Stimulated activated CD8-positive, alpha-beta memory T cell treated with anti-CD3 and anti-CD28 coated beads, Interleukin-7, amount 100 ng/mL, for 4 hours (primary cell): ENCODE measurements at regions not wholly inside any gene's neighbourhood (a gene's known extent, or its start where the extent isn't known, plus 50 kb on each side); places are given as distances from the start of the nearest gene placed in this dataset.
"Not testable (repeated sequence)": the region's sequence is repeated elsewhere in the genome, so short reads cannot be mapped to it uniquely, and the experiment has no call there.

ENCODE experiments used
- DNase-seq, 2 donors: peaks; one replicate each; pipeline ENCODE4 v3.0.0-alpha.2; 2020; ENCODE audit warnings: low read depth in 2 of 2

DNA sequence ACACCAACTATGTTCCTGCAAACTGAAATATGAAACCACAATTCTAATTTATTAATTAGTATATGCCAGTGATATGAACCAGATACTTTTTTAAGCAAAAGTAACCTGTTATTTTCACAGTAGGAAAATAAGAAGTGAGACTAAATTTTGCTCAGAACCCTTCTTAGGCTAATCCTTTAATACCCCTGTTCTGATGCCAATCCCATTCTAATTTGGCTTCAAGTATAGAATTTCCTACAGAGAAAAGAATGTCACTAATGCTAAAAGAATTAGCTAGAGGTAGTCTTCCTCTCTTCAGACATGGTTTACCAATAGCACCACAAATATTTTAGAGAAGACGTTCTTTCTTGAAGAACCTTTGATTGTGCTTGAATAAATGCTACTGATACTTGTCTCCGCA, 758.4 kb downstream of the FLRT2 start:
- DNase-seq, result no peak

DNA sequence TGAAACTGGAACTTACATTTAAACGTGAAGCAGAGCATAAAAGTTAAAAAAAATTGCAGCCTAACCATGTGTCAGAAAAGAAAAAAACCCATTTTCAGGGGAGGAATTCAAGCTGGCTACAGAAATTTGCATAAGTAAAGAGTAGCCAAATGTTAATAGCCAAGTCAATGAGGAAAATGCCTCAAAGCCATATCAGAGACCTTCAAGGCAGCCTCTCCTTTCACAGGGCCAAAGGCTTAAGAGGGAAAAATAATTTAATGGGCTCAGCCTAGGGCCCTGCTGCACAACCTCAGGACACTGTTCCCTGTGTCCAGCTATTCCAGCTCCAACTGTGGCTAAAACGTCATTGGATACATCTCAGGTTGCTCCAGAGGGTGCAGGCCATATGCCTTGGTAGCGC, 749.5 kb downstream of the FLRT2 start:
- DNase-seq, result no peak

DNA sequence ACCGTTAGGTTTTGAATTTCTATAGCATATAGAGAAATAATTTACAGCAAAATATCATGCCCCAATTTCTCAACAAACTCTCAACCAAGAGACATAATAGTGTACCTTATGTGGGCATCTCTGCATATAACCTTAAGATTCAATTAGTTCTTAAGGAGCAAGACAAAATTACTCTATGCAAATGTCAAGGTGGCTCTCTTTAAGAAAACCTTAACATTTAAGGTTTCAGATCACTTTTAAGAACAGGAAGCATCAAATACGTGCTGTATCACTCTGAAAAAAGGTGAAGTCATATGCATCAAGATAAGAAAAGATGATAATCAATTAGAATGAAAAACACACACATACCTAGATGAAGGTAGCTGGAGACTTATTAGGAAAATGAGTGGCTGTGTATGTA, 728.0 kb downstream of the FLRT2 start:
- DNase-seq, result no peak

DNA sequence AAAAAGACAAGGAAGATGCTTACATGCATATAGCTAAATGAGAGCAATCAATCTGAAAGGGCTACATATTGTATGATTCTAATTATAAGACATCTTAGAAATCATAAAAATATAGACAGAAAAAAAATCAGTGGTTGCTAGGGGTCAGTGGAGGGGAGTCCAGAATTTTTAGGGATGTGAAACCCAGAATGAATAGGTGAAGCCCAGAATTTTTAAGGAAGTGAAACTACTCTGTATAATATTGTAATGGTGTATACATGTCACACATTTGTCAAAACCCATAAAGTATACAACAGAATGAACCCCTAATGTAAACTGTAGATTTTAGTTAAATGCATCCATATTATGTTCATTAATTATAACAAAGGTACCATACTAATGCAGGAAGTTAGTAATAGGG, 713.2 kb downstream of the FLRT2 start:
- DNase-seq, result no peak

DNA sequence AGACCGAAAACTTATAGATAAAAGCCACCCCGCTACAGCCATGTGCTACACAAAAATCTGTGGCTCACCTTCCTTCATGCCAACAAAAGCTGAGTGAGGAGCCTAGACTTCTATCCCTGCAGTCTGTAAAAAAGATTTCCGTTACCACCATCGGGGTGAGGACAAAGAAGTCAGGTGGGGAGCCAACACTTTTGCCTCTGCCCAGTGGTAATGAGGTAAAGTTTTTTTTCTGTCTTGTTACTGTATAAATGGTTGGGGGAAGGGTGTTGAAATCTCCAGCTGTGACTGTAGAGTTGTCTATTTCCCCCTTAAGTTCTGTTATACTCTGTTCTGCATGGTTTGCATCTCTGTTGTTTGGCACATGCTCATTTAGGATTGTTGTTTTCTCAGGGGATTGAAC, 707.8 kb downstream of the FLRT2 start:
- DNase-seq, result no peak

DNA sequence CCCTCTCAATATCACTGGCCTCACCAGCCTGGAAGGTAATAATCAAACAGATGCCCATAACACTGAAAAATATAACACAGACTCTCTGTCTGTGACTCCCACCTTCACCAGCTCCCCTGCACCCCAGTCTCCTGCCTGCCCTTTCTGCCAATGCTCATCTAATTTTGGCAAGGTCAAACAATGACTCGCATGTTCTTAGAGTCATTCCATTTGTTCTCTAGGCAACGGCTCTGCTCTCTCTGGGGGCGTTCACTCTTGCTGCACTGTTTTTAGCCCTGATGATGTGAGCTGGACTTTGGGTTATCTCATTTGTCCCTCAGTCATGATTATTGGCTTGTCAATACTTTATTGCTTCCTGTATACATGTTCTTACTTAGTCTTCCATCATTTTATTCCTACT, 691.8 kb downstream of the FLRT2 start:
- no peak for DNase-seq

DNA sequence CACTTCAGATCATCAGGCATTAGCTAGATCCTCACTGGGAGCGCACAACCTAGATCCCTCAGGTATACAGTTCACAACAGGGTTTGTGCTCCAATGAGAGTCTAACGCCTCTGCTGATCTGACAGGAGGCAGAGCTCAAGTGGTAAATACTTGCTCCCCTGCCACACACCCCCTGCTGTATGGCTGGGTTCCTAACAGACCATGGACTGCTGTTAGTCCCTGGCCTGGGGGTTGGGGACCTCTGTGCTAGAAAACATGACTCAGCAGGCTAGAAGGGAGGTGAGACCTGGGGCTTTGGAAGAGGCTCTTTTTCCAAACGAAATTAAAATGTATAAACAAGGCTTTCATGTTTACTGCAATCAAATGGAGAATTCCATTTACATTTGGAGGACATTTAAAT, 691.1 kb downstream of the FLRT2 start:
- DNase-seq, result no peak

DNA sequence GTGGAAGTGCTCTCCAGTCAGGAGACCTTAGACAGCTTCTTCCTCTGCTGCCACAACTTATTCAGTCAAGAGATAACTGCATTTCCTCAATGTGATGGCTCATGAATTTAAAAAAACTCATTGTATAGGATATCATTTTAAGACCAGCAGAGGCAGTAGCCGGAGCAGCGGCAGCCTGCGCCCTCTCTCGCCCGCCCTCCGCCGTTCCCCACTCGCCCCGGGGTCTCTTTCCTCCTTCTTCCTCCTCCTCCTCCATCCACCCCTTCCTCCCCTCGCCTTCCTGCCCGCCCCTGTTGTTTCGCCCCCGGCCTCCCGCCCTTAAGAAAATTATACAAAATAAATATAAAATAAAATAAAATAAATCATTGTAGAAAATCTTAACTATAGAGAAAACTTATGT, 687.6 kb downstream of the FLRT2 start:
- DNase-seq, result no peak

DNA sequence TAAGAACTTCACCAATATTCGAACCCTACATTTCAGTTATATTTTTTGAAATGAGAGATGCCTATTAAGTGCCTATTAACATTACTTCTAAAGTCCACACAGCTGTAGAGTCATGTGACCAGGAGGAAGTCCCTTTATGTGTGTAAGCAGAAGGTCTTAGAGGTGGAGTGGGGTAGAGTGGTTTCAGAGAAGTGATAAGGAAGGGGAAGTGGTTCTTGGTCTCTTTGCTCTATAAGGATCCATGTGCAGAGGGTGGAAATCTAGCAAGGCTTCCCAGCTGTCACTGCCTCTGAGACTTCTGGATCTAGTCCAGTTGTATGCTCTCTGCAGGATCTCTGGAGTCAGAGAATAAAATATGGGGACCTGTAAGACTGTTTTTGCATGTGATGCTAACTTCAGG, 673.9 kb downstream of the FLRT2 start:
- DNase-seq, result no peak

DNA sequence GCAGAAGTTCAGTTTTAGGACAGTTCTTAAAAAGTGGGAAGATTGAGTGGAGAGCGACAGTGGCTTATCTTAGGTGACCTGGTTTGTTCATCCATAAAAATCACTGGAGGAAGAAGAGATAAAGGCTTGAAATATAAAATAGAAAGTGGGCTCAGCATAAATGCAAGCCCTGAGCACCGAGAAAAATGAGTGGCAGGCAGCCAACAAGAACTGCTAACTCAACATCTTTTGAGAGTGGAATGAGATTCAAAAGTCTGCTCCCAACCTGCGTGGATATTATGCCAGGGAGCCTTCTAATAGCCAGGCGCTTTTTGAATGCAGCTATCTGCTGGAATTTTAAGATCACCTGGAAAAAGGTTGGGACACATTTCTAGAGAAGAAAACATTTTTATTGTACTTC, 666.5 kb downstream of the FLRT2 start:
- DNase-seq, result no peak

DNA sequence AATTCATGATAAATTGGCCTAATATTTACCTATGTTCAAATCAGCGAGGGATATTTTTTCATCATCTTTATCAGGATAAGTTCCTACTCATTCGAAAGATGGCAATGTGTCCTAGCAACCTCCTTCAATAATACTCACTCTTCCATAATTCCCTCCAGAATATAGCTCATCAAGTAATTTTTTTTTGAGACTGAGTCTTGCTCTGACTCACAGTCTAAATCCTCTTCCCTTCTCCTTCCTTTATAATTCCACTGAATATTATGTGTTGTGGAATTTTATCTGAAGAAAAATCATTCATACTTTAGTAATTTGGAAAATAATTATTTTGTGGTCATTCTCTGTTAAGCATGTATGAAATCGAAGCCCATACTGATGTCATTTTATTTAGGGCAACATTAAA, 663.8 kb downstream of the FLRT2 start:
- DNase-seq, result no peak

DNA sequence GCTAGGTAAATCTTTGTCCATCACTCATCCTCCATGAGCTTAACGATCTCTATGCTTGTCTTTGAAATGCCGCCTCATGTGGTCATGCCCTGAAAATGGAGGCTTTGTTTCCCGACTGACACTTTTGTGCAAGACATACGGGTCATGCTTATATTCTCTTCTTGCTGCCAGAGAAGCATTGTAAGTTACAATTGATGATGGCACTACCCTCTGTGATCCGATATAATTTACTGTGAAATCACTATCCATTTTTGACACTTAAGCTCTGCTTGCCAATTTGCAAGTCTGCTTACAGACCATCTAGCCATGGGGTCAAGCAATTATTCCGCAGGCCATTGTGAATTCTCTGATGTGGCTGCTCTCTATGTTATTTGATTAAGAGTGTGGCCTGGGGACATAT, 650.0 kb downstream of the FLRT2 start:
- no peak for DNase-seq

DNA sequence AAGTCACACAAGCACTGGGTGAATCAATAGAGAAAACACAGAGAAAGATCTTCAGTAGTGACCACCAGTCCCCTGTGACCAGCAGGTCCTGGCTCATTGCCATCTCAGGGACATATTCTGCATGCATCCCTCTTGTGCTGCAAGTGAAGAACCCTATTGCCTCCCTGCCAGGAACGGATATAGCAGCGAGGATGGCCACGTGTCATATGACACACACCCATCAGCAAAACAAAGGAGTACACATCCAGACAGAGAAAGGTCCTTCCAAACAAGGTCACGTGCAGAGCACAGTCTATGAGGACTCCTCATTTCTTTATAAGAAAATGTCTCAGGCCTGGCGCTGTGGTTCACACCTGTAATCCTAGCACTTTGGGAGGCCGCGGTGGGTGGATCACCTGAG, 638.4 kb downstream of the FLRT2 start:
- no peak for DNase-seq

DNA sequence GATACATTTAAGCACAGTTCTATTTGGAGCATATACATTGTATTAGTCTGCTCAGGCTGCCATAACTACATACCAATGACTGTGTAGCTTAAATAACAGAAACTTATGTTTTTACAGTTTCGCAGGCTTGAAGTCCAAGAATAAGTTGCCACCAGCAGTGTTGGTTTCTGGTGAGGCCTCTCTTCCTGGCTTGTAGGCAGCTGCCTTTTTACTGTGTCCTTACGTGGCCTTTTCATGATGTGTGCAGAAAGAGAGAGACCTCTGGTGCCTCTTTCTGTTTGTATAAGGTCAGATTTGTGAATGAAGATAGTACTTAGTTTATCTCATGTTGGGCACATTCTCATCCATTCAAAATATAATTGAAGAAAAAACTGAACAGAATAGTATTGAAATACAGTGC, 636.6 kb downstream of the FLRT2 start:
- no peak for DNase-seq

DNA sequence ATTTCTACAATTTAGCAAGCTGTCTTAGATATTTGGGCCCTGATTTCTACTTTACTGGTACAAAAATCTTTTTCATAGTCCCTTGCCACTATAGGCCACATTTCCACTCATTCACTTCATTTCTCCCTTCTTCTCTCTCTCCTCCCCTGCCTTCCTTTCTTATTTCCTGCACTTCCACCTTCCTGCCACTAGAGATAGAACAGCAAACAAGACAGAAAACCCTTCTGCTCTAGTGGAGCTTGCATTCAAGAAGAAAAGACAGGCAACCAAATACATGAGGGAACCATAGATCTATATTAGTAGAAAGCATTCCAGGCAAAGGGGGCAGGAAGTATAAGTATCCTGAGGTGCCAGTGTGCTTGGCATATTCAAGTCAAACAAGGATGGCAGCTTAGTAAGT, 623.5 kb downstream of the FLRT2 start:
- DNase-seq, result no peak

DNA sequence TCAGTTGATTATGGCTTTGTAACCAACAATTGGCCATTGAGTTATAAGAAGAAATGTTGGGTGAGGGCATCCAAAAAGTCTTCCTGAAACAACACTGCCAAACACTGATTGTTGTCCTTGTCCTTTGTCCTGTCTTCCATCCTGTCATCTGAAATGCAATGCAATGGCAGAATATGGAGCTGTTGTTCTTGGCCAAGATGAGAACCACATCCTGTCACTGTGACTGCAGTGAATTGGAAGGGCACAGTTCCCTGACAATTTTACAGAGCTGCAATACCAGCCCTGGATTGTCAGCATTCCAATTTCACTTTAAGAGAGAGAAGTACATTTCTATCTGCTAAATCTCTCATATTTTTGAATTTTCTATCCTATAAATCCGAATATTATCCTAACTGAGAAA, 613.3 kb downstream of the FLRT2 start:
- no peak for DNase-seq

DNA sequence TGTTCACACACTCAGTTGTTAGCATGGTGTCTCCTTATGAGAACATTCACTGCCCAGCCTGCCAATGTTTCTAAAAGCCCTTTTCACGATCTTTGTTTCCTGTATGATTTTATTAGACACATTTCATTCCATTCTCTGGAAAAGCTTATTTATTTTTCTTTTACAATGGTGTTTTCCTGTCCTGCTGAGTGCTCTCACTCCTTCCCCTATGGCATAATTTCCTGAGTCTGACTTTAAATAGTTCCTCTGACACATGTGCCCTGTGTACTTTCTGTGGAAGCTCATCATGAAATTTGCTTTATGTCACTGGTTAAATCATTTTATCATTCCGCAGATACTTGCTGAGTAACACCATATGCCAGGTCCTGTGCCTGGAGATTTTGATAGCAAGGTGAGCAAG, 612.0 kb downstream of the FLRT2 start:
- DNase-seq, result no peak

DNA sequence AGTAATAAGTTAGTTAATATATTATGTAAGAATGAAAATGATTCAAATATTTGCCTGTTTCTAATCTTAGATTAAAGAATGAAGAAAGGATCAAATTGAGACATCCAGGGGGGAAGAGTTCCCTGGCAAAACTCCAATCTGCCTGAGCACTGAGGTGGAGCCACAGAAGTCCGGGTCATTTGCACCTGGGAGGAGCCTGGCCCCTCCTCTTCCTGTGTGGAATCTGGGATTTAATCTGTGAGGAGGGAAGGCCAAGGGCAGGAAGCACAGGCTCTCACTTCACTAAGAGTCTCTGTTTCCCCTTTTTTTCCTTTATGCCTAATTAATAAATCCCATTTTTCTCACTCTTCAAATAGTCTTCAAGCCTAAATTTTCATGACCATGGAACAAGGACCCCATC, 599.5 kb downstream of the FLRT2 start:
- DNase-seq, result no peak

DNA sequence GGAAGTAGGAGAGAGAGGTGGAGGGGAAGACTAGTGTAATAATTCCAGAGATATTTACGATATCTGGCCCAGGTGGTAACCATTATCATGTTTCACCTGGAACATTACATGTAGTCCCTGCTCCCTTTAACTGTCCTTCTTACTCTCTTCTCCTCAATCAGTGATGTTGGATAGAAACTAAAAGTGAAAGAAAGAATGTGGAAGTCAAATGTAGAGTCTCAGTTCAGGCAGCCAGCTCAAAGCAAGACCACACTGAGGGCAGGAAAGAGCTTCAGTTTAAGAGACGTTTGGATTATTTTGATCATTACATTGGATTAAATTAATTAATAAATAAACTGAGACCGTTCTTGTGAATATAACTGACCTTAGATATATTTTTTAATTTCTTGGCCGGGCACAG, 594.4 kb downstream of the FLRT2 start:
- DNase-seq, result no peak

DNA sequence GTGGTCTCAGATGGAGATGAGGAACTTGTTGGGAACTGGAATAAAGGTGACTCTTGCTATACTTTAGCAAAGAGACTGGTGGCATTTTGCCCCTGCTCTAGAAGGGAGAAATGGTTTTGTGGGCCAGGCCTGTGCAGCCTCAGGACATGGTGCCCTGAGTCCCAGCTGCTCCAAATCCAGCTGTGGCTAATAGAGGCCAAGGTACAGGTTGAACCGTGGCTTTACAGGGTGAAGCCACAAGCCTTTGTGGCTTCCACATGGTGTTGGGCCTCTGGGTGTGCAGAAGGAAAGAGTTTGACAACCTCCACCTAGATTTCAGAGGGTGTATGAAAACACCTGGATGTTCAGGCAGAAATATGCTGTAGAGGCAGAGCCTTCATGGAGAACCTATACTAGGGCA, 586.0 kb downstream of the FLRT2 start:
- DNase-seq, result no peak

DNA sequence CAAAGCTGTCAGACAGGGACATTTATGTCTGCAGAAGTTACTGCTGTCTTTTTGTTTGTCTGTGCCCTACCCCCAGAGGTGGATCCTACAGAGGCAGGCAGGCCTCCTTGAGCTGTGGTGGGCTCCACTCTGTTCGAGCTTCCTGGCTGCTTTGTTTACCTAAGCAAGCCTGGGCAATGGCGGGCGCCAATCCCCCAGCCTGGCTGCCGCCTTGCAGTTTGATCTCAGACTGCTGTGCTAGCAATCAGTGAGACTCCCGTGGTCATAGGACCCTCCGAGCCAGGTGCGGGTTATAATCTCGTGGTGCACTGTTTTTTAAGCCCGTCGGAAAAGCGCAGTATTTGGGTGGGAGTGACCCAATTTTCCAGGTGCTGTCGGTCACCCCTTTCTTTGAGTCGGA, 580.9 kb downstream of the FLRT2 start:
- not testable (repeated sequence) for DNase-seq

DNA sequence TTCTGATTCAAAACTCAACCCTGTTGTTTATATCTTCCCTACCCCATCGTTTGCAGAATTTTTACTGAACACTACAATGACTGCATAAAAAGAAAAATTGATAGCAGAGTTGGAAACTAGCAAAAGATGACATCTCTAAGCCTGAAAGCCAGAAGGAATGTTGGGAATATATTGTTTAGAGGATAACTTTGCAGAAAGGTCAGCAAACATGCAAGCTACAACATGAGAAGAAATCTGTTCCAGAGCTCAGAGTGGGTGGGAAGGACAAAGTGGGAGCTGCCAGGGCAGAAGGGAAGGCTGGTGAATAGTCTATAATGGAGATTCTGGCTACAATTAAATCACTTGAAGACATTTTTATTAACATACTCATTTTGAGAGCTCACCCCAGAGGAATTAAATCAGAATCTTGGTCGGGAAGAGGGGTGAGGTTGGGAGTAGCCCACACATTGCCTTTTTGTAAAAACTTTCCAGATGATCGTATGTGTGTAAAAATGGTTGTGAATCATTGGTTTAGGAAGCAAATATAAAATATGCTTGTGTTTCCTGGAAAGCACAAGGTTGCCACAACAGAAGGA, 574.8 kb downstream of the FLRT2 start:
- DNase-seq, result no peak

DNA sequence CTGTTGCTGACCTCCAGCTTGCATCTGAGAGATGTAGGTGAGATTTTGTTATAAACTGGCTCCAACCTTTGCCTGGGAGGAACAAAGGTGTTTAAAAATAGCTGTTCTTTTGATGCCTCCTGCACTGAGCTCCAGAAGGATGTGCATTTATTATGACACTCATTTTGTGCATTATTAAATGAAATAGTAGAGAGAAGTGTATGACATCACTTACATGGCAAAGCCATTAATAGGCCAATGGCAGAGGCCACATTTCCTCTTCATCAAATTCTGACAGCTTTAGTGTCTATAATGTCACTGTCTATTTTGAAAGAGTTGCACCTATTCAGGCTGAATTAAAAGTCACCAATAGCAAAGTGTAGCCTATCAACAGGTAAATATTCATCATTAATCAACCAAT, 564.6 kb downstream of the FLRT2 start:
- no peak for DNase-seq

DNA sequence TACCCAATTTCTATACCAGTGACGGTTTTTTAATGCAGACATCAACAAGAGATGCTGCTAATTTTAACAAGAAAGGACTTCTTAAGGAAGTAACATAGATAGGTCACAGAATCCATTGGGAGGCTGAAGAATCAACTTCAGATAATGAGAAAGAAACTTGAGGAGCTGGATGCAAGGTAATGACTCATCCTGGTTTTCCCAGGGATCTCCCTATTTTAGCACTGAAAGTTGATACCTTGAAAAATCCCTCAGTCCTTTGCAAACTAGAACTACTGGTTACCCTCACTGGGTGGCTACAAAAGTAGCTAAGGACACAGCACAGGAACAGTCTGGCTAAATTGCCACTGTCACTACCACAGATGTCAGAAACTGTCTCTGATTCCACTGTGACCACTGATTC, 561.9 kb downstream of the FLRT2 start:
- DNase-seq, result no peak

DNA sequence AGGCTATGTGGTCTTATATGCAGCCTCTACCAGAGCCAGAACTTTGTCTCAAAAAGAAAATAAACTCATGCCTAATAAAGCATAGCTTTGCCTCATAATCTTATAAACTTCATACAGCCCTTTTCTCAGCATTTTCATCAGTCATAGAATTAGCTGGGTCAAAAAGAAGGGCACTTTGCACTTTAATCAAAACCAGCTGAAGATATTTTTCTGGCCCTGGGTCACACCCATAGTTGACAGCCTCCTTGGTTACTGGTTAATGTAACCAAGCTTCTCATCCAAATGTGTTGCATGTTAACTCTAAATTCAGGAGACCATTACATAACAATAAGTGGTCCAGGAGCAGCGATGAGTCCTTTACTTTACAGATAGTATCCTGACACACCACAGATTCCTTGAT, 558.2 kb downstream of the FLRT2 start:
- DNase-seq, result no peak
